GM19452 (cell line): ENCODE measurements at regions not wholly inside any gene's neighbourhood (a gene's known extent, or its start where the extent isn't known, plus 50 kb on each side); places are given as distances from the start of the nearest gene placed in this dataset.
"Not testable (repeated sequence)": the region's sequence is repeated elsewhere in the genome, so short reads cannot be mapped to it uniquely, and the experiment has no call there.

Experiments
- ATAC-seq: cut with Tn5 transposase; IDR thresholded peaks from one replicate; pipeline ENCODE4 v1.9.1; 2021; ENCODE audit not compliant: unreplicated experiment

GRCh38 chr3:106116733-106117489, 248.1 kb upstream of the CBLB start:
- no peak for ATAC-seq

DNA sequence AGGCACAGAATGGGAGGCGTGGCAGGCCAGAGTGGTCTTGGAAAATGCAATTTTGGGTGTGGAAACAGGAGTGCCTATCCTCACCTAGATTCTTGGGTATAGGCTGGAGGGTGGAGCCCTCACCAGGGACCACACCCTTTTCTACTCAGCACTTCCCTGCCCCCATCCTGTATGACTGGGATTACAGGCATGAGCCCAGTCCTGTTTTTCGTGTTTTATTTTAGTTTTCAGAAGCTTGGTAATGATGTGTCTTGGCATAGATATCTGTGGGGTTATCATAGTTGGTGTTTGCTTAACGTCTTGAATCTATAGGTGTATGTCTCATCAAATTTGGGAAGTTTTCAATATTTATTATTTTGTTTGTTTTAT, 248.7 kb upstream of the CBLB start:
- no peak for ATAC-seq

GRCh38 chr3:106119614-106120082, 250.8 kb upstream of the CBLB start:
- ATAC-seq, result no peak

GRCh38 chr3:106120356-106120755, 251.5 kb upstream of the CBLB start:
- ATAC-seq, result no peak

DNA sequence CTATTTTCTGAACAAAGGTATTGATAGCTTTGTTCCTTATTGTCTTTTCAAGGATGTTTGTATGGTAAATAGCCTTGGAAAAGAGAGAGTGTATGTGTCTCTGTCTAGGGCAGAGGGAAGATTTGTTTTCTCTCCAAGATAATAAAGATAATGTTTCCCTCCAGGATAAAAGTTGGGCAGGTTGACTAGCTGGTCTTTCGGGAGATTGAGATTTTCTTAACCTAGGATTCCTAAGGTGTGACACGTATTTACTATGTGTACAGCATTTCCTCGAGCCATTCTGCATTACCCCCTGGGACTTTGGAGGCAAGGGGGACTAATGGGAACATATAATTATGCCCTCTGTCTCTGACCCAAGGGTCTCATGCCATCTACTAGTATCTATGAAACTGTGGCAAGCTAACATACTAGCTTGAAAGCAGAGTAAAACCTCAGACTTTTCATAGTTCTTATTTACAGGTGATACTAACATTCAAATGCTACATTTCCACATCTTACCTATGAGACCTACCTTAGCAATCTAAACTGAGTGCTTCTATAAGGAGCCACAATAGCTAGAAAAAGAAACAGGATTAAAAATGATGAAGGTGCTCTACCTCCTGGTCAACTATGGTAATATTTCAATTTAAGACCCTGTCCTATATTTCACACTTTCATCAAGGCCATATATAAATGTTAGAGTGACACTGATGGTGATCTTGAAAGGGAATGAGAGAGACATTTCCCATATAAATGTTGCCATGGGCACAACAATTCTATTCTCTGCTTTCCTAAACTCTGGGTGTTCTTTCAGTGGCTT, 252.9 kb upstream of the CBLB start:
- ATAC-seq, result no peak

- no peak for ATAC-seq
These were observed 256.0 kb upstream of the CBLB start for GRCh38 chr3:106124818-106125217.

DNA sequence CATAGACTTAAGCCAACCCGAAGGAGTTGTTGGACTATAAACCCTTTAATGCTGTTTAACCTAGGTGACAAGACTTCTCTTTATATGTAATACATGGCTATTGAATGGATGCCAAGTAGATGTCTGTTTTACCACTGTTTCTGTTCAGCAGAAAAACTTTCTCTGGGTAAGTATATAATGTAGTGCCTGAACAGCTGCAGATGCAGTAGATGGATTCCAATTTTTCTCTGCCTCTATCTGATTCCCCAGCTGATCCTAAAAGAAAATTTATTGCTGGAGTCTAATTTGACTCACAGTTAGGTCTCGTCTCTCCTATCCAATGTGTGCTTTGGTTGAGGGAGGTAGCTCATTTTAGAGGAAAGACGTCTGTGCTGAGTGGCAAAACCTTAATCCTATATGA, 256.5 kb upstream of the CBLB start:
- no peak for ATAC-seq

DNA sequence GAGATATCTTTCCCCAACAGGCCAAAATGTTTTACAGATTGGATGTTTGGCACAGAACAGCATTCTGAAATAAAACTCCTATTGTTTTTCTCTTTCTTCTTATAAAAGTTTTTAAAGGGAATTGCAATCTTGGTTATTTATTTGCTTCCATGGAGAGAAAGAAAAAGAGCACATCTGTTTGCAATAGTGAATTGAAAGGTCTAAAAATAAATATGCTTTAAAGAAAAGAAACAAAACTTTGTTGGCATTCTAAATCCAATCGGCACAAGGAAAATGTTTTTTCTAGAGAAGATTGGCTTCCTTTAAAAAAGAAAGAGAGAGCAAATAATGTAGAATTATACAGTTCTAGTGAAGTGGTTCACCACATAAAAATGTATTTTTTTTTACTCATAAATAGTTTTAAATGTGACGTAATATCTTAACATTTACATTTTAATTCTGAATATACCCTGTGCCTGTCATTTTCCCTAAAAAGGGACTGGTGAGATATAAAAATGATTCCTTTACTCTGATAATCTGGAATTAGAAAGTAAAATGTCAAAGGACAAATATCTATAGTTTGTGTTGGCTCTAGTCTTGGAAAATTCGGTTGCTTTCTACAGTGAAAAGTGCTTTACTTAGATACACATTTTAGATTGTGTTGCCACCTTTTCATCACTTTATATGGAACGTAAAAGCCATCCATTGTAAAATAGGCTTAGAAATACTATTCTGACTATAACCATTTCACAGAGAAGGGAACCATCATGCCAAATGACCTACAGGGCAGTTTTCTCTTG, 257.4 kb upstream of the CBLB start:
- no peak for ATAC-seq

DNA sequence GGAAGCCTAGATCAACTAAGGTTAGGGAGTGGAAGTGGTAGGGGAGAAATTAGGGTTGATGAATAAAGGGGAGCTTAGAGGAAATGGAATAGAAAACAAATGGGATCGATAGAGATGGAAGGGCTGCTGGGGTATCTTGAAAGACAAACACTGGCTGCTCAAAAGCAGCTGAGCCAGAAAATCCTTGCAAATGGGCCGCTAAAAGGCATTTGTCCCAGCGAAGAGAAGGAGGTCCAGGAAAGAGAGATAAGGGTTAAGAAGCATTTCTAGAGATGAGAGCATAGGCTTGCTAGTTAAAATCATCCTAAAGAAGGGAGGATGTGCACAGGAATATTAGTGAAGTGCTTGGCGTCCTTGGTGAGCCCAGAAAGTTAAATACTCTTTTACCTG, 258.0 kb upstream of the CBLB start:
- ATAC-seq, result no peak

DNA sequence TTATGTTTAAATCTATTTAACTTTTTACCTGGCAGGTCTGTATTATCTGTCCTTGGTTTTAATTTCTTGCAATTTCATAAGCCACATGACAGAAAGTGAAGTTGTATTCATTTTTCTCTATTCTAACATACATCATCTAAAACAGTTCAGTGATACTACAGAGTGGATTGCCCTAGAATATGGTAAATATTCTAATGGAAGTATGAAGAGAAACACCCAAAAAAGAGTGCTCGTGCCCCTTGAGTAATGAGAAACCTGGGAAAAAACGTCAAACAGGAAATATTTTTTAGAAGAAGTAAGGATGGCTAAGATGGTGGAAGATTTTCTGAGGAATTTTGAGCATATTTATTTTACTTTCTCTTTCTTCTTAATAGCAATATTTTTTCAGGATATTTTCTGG, 261.1 kb upstream of the CBLB start:
- ATAC-seq, result no peak

DNA sequence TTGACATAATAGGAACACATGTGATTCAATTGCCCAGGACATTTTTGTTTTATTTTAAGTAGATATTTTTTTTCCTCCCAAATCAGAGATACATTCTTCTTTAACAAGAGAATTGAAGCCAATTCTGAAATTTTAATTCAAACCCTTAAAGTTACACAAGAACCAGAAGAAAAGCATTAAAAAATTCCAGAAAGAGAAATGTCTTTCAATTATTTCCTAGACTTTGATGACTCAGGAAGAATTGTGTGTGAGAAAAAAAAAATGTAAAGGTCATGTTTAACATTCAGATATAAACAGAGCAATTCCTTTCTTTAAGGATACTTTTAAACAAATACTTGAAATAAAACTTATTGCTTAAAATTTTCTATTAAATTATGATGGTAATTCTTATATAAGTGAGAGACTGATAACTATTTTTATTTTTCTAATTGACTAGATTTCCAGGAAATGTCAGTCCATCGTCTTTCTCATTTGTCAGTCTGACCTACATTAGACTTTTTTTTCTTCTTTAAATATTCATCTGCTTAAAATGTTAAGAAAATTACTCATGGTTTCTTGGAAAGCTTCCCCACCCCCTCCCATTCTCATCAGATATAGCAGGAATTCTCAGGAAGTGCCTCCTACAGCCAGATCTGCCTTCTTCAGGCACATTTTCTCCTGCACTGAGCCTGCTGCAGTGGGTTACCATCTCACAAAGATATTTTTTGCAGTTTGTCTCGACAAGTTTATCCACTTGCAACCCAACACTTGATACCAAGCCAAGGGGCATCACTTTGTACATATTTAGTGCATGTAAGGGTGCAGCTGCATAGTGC, 261.8 kb upstream of the CBLB start:
- ATAC-seq, result no peak

- no peak for ATAC-seq
These were observed 266.8 kb upstream of the CBLB start for GRCh38 chr3:106135451-106136160.

GRCh38 chr3:106139826-106140225, 271.0 kb upstream of the CBLB start:
- ATAC-seq, result no peak

- ATAC-seq, result no peak
These were observed 271.6 kb upstream of the CBLB start for GRCh38 chr3:106140431-106140830.

GRCh38 chr3:106144030-106144429, 275.2 kb upstream of the CBLB start:
- ATAC-seq, result no peak

- ATAC-seq, result not testable (repeated sequence)
These were observed 279.7 kb upstream of the CBLB start for GRCh38 chr3:106148440-106149082.

GRCh38 chr3:106157411-106157810, 288.6 kb upstream of the CBLB start:
- ATAC-seq, result no peak

DNA sequence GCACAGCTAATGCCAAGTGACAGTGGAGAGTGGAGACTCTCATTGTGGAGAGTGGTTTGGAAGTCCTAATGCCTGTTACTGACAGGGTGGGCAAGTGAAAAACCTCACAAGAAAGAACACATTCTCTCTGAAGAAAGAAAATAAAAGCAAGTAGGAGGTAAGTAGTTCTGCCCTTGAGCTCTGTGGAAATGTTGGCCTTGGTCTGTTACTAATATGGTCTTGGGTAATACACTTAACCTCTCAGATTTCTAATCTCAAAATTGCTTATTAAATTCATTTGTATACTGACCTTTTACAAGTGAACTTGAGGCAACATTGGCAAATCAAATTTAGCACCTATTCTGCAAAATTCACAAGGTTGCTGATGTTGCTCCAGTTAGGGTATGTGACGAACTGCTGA, 291.6 kb upstream of the CBLB start:
- no peak for ATAC-seq

GRCh38 chr3:106161246-106161645, 292.4 kb upstream of the CBLB start:
- ATAC-seq, result no peak

GRCh38 chr3:106167728-106168127, 298.9 kb upstream of the CBLB start:
- ATAC-seq, result no peak
